Adrenal gland (tissue), 9 donors: ENCODE measurements at regions not wholly inside any gene's neighbourhood (a gene's known extent, or its start where the extent isn't known, plus 50 kb on each side); places are given as distances from the start of the nearest gene placed in this dataset.
A peak's percentile ranks its signal among the peaks of the same experiment; 100 is the strongest.

Experiments
- DNase-seq, 7 donors: peaks; one replicate each; pipeline ENCODE4 v3.0.0-alpha.2; 2019 to 2020
- H3K27ac ChIP-seq, 5 donors: fragments of 200-600 bp; sonication (generic) in 4 of 5; 1 replicate in 3 of 5; 2 replicates in 2 of 5; pipeline versions ENCODE4 v1.5.1 to v1.8.0; 2016 to 2020; ENCODE audit warnings: mild to moderate bottlenecking in 1 of 5
- H3K27me3 ChIP-seq: fragments of 200-600 bp; 2 replicates; pipeline ENCODE4 v1.8.0; 2021
- H3K36me3 ChIP-seq, 2 donors: fragments of 200-600 bp; replicated peaks in 1 of 2; 1 replicate in 1 of 2; 2 replicates in 1 of 2; pipeline versions ENCODE4 v1.5.1 to v1.8.0; 2018 to 2022
- H3K4me1 ChIP-seq, 2 donors: fragments of 200-600 bp; replicated peaks in 1 of 2; 1 replicate in 1 of 2; 2 replicates in 1 of 2; pipeline versions ENCODE4 v1.5.1 to v1.8.0; 2018 to 2021
- H3K4me3 ChIP-seq, 4 donors: fragments of 200-600 bp; sonication (generic) in 3 of 4; one replicate each; pipeline ENCODE4 v1.5.1; 2016 to 2018
- H3K9me3 ChIP-seq, 3 donors: fragments of 200-600 bp; sonication (generic) in 1 of 3; replicated peaks in 1 of 3; 1 replicate in 2 of 3; 2 replicates in 1 of 3; pipeline versions ENCODE4 v1.5.1 to v1.8.0; 2016 to 2021
- POLR2A ChIP-seq, 2 donors: fragments of 450-650 bp; IDR thresholded peaks; one replicate each; pipeline ENCODE4 v1.6.1; 2017; ENCODE audit warnings: antibody characterized with exemption in 2 of 2, mild to moderate bottlenecking in 2 of 2, moderate library complexity in 1 of 2
- WGBS, 4 donors: extraction: QIAGEN DNeasy Blood & Tissue Kit in 2 of 4; methylation state at CpG; one replicate each; pipeline versions ENCODE4 v1.1.5 to v1.1.7; 2013 to 2017; 5-methylcytosine and 5-hydroxymethylcytosine counted together
- intact Hi-C, 2 donors: fragments of 100-400 bp; cut with DNase I; formaldehyde crosslinking; loops; one replicate each; pipeline versions ENCODE4 v1.14.1 to v1.15.0; 2022 to 2023
- TF ChIP-seq, protein P1 (sequence below), 6 experiments: fragments of 450-650 bp in 4 of 6; fragments of 200-600 bp in 2 of 6; sonication (generic) in 1 of 6; IDR thresholded peaks; 1 replicate in 5 of 6; 2 replicates in 1 of 6; pipeline versions ENCODE4 v1.5.1 to v1.8.0; 2016 to 2021; ENCODE audit warnings: antibody characterized with exemption in 6 of 6, mild to moderate bottlenecking in 2 of 6, moderate library complexity in 1 of 6
- donor health status: healthy with polysubstance abuse.
- donor health status: Bipolar disorder and iron deficiency.
- donor health status: DM: yes; HTN: yes; CAD: no.
- donor health status: DM: no; HTN: no; CAD: no.
- donor health status: DM: no; HTN: no; CAD: no.

GRCh38 chr18:45521777-45522176, 93.5 kb upstream of the SLC14A2 start:
- H3K4me3 ChIP-seq: no peak overlapping the region
- DNase-seq: peak in 5 of 7 donors; percentile 26 to 61 (median 43)
- intact Hi-C loops: no loop called here
- H3K27me3 ChIP-seq: no peaks in the 10 kb centered on the region
- peak overlapping the region in 2 of 5 donors; percentile 47 to 80 for H3K27ac ChIP-seq
- WGBS, 4 donors: 42 to 51% (median 45%) methylated on average over 3 of the region's 3 CpGs
- TF ChIP-seq, protein P1, sequence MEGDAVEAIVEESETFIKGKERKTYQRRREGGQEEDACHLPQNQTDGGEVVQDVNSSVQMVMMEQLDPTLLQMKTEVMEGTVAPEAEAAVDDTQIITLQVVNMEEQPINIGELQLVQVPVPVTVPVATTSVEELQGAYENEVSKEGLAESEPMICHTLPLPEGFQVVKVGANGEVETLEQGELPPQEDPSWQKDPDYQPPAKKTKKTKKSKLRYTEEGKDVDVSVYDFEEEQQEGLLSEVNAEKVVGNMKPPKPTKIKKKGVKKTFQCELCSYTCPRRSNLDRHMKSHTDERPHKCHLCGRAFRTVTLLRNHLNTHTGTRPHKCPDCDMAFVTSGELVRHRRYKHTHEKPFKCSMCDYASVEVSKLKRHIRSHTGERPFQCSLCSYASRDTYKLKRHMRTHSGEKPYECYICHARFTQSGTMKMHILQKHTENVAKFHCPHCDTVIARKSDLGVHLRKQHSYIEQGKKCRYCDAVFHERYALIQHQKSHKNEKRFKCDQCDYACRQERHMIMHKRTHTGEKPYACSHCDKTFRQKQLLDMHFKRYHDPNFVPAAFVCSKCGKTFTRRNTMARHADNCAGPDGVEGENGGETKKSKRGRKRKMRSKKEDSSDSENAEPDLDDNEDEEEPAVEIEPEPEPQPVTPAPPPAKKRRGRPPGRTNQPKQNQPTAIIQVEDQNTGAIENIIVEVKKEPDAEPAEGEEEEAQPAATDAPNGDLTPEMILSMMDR (IDR thresholded peaks at IDR 0.05): no peak
- no peak for TF ChIP-seq POLR2A (IDR thresholded peaks at IDR 0.05)
- no peaks in the 10 kb centered on the region for H3K9me3 ChIP-seq
- H3K36me3 ChIP-seq: no peaks in the 10 kb centered on the region
- H3K4me1 ChIP-seq: peaks cover 0 to 9% of the 10 kb centered on the region in 2 donors

DNA sequence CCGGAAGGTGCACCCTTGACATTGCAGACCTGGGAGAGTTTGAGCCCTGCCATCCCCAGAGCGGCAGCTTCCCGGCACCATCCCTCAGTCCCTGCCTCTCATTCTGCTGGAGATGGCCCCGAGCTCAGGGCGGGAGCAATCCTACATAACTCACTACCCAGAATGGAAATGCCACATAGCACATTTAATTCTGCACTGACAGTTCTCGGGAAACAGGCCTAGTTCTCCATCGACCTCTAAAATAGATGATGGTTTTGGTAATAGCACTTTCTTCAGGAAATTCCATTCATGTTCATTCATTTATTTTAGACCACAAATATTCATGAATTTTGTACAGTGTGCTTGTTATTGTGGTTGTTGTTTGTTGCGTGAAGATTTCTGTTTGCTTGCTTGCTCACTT, 92.9 kb upstream of the SLC14A2 start:
- TF ChIP-seq, protein P1 (IDR thresholded peaks at IDR 0.05): no peak
- no peak for TF ChIP-seq POLR2A (IDR thresholded peaks at IDR 0.05)
- H3K9me3 ChIP-seq: no peaks in the 10 kb centered on the region
- no peaks in the 10 kb centered on the region for H3K36me3 ChIP-seq
- H3K27me3 ChIP-seq: no peaks in the 10 kb centered on the region
- DNase-seq: peak in 2 of 7 donors; percentile 31 to 34
- 79 to 87% (median 81%) methylated on average over 7 to 8 of the region's 8 CpGs for WGBS, 4 donors
- H3K27ac ChIP-seq: peak overlapping the region in 2 of 5 donors; percentile 48 to 80
- intact Hi-C loops: no loop called here
- H3K4me1 ChIP-seq: peaks cover 0 to 9% of the 10 kb centered on the region in 2 donors
- H3K4me3 ChIP-seq: no peak overlapping the region

GRCh38 chr18:45525301-45525700, 90.0 kb upstream of the SLC14A2 start:
- no peaks in the 10 kb centered on the region for H3K27me3 ChIP-seq
- H3K4me3 ChIP-seq: no peak overlapping the region
- intact Hi-C loops: no loop called here
- no peak for TF ChIP-seq POLR2A (IDR thresholded peaks at IDR 0.05)
- TF ChIP-seq, protein P1 (IDR thresholded peaks at IDR 0.05): no peak
- H3K36me3 ChIP-seq: no peaks in the 10 kb centered on the region
- no peak for DNase-seq
- peak overlapping the region in 2 of 5 donors; percentile 2 to 18 for H3K27ac ChIP-seq
- H3K4me1 ChIP-seq: peaks cover 0 to 9% of the 10 kb centered on the region in 2 donors
- no peaks in the 10 kb centered on the region for H3K9me3 ChIP-seq

- no peak for DNase-seq
- H3K36me3 ChIP-seq: no peaks in the 10 kb centered on the region
- H3K9me3 ChIP-seq: no peaks in the 10 kb centered on the region
- intact Hi-C loops: no loop called here
- no peak for TF ChIP-seq POLR2A (IDR thresholded peaks at IDR 0.05)
- TF ChIP-seq, protein P1 (IDR thresholded peaks at IDR 0.05): no peak
- H3K4me1 ChIP-seq: peaks cover 0 to 5% of the 10 kb centered on the region in 2 donors
- 33 to 56% (median 45%) methylated on average over 3 of the region's 3 CpGs for WGBS, 4 donors
- H3K27me3 ChIP-seq: no peaks in the 10 kb centered on the region
- H3K27ac ChIP-seq: peak overlapping the region in 2 of 5 donors; percentile 2 to 18
- H3K4me3 ChIP-seq: no peak overlapping the region
Observed at GRCh38 chr18:45526114-45526841, 89.0 kb upstream of the SLC14A2 start.
